Neutrophil (primary cell): ENCODE measurements at regions not wholly inside any gene's neighbourhood (a gene's known extent, or its start where the extent isn't known, plus 50 kb on each side); places are given as distances from the start of the nearest gene placed in this dataset.

ENCODE experiments used
- H3K27ac ChIP-seq: fragments of 200-600 bp; sonication (generic); 2 replicates; pipeline ENCODE4 v1.5.1; 2016; ENCODE audit warnings: mild to moderate bottlenecking, moderate library complexity
- H3K27me3 ChIP-seq: fragments of 200-600 bp; sonication (generic); 2 replicates; pipeline ENCODE4 v1.6.0; 2016; ENCODE audit warnings: mild to moderate bottlenecking
- H3K36me3 ChIP-seq: fragments of 200-600 bp; sonication (generic); 2 replicates; pipeline ENCODE4 v1.5.1; 2017
- H3K4me1 ChIP-seq, 2 experiments: fragments of 200-600 bp in 1 of 2; sonication (generic) in 1 of 2; 1 replicate in 1 of 2; 2 replicates in 1 of 2; pipeline versions ENCODE4 v1.5.1 to v1.6.1; 2013 to 2016; ENCODE audit warnings: low read depth in 1 of 2, low read length in 1 of 2, mild to moderate bottlenecking in 1 of 2, moderate library complexity in 1 of 2; ENCODE audit not compliant: control insufficient read depth in 1 of 2, insufficient read depth in 1 of 2
- H3K4me3 ChIP-seq, 2 experiments: fragments of 200-600 bp in 1 of 2; sonication (generic) in 1 of 2; 1 replicate in 1 of 2; 2 replicates in 1 of 2; pipeline ENCODE4 v1.5.1; 2013 to 2016; ENCODE audit warnings: low read depth in 1 of 2, low read length in 1 of 2, mild to moderate bottlenecking in 1 of 2, moderate library complexity in 1 of 2
- H3K9me3 ChIP-seq: fragments of 200-600 bp; sonication (generic); 2 replicates; pipeline ENCODE4 v1.5.1; 2016
- CTCF ChIP-seq: fragments of 200-600 bp; sonication (generic); IDR thresholded peaks from 2 replicates; pipeline ENCODE4 v1.5.1; 2016; ENCODE audit warnings: antibody characterized with exemption

DNA sequence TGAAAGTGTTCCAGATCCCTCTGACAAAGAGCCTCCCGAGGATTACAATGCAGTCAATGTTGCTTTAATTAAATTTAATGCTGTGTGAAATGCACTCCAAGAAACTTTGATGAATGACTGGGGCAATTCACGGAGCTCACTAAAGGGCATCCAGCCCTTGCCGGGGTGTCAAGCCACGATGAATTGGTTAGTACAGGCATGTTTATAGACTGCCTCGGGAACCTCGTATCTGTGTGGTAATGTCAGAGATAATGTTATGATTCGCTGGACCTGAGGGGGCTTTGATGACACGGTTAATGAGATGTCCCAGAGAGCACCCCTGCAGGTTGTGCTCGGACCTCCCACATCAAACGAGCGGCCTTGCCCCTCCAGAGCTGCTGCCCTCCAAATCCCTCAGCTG is 428.8 kb downstream of the NKX6-1 start:
- TF ChIP-seq CTCF = no peak
- Histone ChIP-seq H3K27ac (no peak overlapping the region), H3K4me3 (no peak overlapping the region), H3K9me3 (no peaks in the 10 kb centered on the region), H3K4me1 (no peaks in the 10 kb centered on the region), H3K27me3 (no peaks in the 10 kb centered on the region), H3K36me3 (no peaks in the 10 kb centered on the region)

DNA sequence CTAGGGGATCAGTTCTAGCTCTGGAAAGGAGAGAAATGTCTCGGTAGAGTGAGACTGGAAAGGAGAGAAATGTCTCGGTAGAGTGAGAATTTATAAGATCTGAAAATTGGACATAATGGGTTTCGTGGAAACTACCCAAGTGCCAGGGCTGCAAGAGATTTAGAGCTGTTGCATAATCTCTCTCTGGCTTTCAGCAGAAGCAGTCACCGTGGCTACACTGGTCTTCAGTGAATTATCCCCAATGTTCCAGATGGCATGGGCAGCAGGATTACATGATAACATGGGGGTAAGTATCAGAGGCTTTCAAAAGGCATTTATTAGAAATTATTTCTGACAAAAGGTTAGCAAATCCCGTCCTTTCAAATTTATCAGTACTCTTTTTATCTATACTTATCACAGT is 435.5 kb downstream of the NKX6-1 start:
- H3K4me1 ChIP-seq = no peaks in the 10 kb centered on the region
- no peak overlapping the region for H3K27ac ChIP-seq
- H3K4me3 ChIP-seq = no peak overlapping the region
- no peaks in the 10 kb centered on the region for H3K36me3 ChIP-seq
- no peak for TF ChIP-seq CTCF
- H3K9me3 ChIP-seq = no peaks in the 10 kb centered on the region
- H3K27me3 ChIP-seq = no peaks in the 10 kb centered on the region

DNA sequence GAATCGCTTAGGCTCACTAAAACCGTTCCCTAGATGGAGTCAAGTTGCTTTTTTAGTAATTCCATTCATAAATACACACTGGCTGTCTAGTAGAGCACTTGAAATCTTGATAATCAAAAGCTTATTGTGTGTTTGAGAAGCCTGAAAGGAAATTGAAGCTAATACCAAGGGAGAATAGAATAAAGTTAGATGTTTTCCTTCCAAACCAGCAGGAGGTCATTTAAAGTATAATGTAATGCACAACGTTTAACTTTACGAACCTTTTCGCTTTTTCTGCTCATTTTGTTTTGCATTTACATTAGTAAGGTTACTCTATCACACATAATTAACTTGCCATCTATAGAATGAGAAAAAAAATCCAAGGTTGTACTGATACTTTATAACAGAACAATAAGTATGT is 440.9 kb downstream of the NKX6-1 start:
- TF ChIP-seq CTCF = no peak
- Histone ChIP-seq H3K4me1 (no peaks in the 10 kb centered on the region), H3K27me3 (no peaks in the 10 kb centered on the region), H3K36me3 (no peaks in the 10 kb centered on the region), H3K4me3 (no peak overlapping the region), H3K27ac (no peak overlapping the region), H3K9me3 (no peaks in the 10 kb centered on the region)

DNA sequence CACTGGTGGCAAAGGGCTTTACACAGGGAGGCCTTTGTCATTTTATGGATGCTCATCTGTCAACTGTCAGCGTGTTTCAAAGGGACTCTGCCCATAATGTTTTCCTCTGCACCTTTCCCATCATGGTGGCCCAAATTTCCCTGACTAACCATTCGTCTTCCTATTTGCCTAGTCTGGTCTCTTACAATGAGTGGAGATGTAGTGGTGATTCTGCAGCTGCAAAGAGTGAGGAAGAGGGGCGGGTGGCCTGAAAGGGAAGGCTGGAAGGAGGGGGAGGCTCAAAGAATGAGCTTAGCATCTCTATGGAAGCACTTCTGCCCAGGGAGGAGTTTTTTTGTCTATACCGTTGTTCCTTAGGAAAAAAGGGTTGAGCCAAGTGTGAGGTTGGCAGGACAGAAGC is 447.5 kb downstream of the NKX6-1 start:
- Histone ChIP-seq H3K4me3 (no peak overlapping the region), H3K9me3 (no peaks in the 10 kb centered on the region), H3K27ac (no peak overlapping the region), H3K36me3 (no peaks in the 10 kb centered on the region), H3K4me1 (no peaks in the 10 kb centered on the region), H3K27me3 (no peaks in the 10 kb centered on the region)
- TF ChIP-seq CTCF = no peak

DNA sequence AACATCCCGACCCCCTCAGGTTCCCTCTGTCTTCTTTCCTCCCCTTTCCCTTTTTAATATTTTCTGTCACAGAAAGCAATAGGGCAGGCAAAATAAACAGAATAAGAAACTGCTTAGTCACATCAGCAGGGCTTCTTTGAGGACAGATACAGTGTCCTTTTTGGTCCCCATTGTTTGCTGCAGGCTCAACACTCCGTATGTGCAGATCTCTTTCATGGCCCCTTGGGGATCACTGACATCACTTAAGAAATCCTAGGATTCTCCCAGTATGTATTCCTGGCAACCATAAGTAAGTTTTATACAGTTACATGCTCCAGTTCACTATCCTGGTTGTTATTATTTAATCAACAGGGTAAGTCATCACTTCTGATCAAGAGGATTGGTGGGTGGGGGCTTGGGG is 448.0 kb downstream of the NKX6-1 start:
- Histone ChIP-seq H3K36me3 (no peaks in the 10 kb centered on the region), H3K4me1 (no peaks in the 10 kb centered on the region), H3K4me3 (no peak overlapping the region), H3K27me3 (no peaks in the 10 kb centered on the region), H3K9me3 (no peaks in the 10 kb centered on the region), H3K27ac (no peak overlapping the region)
- TF ChIP-seq CTCF = no peak

DNA sequence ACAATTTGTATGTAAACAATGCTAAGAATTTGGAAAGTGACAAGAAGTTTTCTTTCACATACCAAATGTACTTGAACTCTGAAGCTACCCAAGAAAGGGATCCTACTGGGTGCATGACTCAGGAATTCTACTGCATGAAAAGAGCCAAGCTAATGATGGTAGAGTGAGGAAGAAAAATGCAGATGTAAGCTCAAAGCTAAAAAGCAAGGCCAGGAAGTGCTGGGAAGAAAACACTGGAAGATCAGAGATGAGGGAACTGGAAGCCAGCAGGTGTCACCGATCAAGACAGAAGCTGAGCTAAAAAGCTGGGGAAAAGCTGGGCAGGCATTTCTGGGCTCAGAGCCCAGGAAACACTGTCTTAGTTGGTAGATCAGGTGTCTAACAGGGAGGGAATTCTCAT is 449.1 kb downstream of the NKX6-1 start:
- no peaks in the 10 kb centered on the region for H3K4me1 ChIP-seq
- H3K27me3 ChIP-seq = no peaks in the 10 kb centered on the region
- H3K27ac ChIP-seq = no peak overlapping the region
- H3K4me3 ChIP-seq = no peak overlapping the region
- H3K36me3 ChIP-seq = no peaks in the 10 kb centered on the region
- no peak for TF ChIP-seq CTCF
- no peaks in the 10 kb centered on the region for H3K9me3 ChIP-seq
